Activated T-helper 17 cell treated with anti-CD3 and anti-CD28 coated beads, Interleukin-2, amount 50 U/mL, for 72 hours (primary cell): ENCODE measurements at regions not wholly inside any gene's neighbourhood (a gene's known extent, or its start where the extent isn't known, plus 50 kb on each side); places are given as distances from the start of the nearest gene placed in this dataset.
"Not testable (repeated sequence)": the region's sequence is repeated elsewhere in the genome, so short reads cannot be mapped to it uniquely, and the experiment has no call there.

ENCODE experiments used
- ATAC-seq: fragments of 150-1000 bp; cut with Tn5 transposase; replicated peaks from 2 replicates; pipeline ENCODE4 v1.10.0; 2021; ENCODE audit warnings: mild to moderate bottlenecking, moderate library complexity
- H3K27ac Mint-ChIP-seq: one replicate; pipeline ENCODE4 v1.8.0; 2022; ENCODE audit warnings: mixed read lengths
- H3K27me3 Mint-ChIP-seq: one replicate; pipeline ENCODE4 v1.8.0; 2022; ENCODE audit warnings: mixed read lengths
- H3K36me3 Mint-ChIP-seq: one replicate; pipeline ENCODE4 v1.8.0; 2022; ENCODE audit warnings: low read depth, mild to moderate bottlenecking, mixed read lengths
- H3K4me1 Mint-ChIP-seq: one replicate; pipeline ENCODE4 v1.8.0; 2022; ENCODE audit warnings: mixed read lengths
- H3K4me3 Mint-ChIP-seq: one replicate; pipeline ENCODE4 v1.8.0; 2022; ENCODE audit warnings: mild to moderate bottlenecking, mixed read lengths
- H3K9me3 Mint-ChIP-seq: one replicate; pipeline ENCODE4 v1.8.0; 2022; ENCODE audit warnings: mixed read lengths

- not testable (repeated sequence) for H3K4me1 Mint-ChIP-seq, H3K27ac Mint-ChIP-seq, H3K36me3 Mint-ChIP-seq, H3K27me3 Mint-ChIP-seq, H3K4me3 Mint-ChIP-seq, H3K9me3 Mint-ChIP-seq
- ATAC-seq, result peak; percentile 72
Observed at GRCh38 chr1:121092329-121092968, 91.7 kb downstream of the FAM72B start.

- H3K36me3 Mint-ChIP-seq, result not testable (repeated sequence)
Observed at GRCh38 chr1:121095014-121095413, 89.1 kb downstream of the FAM72B start.

GRCh38 chr1:121097127-121097866 is 86.8 kb downstream of the FAM72B start:
- H3K9me3 Mint-ChIP-seq, H3K4me1 Mint-ChIP-seq, H3K27ac Mint-ChIP-seq, H3K36me3 Mint-ChIP-seq, H3K27me3 Mint-ChIP-seq: not testable (repeated sequence)
- H3K4me3 Mint-ChIP-seq, result peak overlapping the region; percentile 44
- peak; percentile 92 for ATAC-seq

More at GRCh38 chr1:121095014-121095413, 89.1 kb downstream of the FAM72B start:
- H3K27me3 Mint-ChIP-seq, H3K9me3 Mint-ChIP-seq, H3K4me3 Mint-ChIP-seq, H3K4me1 Mint-ChIP-seq, ATAC-seq, H3K27ac Mint-ChIP-seq: not testable (repeated sequence)

DNA sequence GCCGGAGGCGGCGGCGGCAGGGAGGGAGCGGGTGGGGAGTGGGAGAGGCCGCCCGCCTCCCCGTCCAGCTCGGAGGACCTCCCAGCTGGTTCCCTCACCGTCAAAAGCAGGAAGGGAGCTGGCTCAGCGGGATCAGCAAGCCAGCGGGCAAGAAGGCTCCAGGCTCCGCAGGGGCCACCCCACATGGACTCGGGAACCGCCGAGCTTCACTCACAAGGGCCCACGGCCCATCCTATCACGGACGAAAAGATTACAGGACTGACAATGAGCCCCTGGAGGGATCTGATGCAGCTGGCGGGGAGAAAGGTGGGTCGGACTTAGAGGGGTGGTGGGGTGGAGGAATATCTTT is 86.3 kb downstream of the FAM72B start:
- not testable (repeated sequence) for H3K4me1 Mint-ChIP-seq, H3K9me3 Mint-ChIP-seq, ATAC-seq, H3K36me3 Mint-ChIP-seq, H3K4me3 Mint-ChIP-seq, H3K27ac Mint-ChIP-seq, H3K27me3 Mint-ChIP-seq

- H3K27me3 Mint-ChIP-seq, H3K9me3 Mint-ChIP-seq, H3K36me3 Mint-ChIP-seq, H3K4me1 Mint-ChIP-seq, H3K4me3 Mint-ChIP-seq, H3K27ac Mint-ChIP-seq, ATAC-seq: not testable (repeated sequence)
Observed at GRCh38 chr1:121109025-121109424, 75.1 kb downstream of the FAM72B start.

DNA sequence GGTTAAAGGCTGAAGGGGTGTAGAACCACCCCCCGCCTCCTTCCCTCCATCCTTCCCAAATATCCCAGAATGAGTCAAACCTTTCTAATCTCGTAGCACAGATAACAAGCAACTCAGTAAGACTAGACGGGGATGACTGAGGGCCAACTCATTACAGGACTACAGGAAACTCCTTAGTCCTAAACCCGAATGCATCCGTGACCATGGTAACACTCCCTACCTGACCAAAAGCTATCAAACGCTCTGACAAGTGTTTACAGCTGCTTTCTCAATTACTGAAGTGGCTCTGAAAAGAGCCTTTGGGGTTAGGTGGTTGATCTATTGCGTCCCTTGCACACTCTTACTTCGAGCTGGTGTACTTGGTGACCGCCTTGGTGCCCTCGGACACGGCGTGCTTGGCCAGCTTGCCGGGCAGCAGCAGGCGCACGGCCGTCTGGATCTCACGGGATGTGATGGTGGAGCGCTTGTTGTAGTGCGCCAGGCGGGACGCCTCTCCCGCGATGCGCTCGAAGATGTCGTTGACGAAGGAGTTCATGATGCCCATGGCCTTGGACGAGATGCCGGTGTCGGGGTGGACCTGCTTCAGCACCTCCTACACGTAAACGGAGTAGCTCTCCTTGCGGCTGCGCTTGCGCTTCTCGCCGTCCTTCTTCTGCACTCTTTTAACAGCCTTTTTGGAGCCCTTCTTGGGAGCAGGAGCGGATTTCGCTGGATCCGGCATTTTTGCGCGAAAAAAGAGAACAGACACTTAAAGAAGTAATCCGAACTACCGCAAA is 67.4 kb downstream of the FAM72B start:
- not testable (repeated sequence) for H3K27me3 Mint-ChIP-seq, H3K27ac Mint-ChIP-seq, H3K4me3 Mint-ChIP-seq, H3K9me3 Mint-ChIP-seq, H3K4me1 Mint-ChIP-seq, H3K36me3 Mint-ChIP-seq
- ATAC-seq, result peak; percentile 77

GRCh38 chr1:121117298-121117611 is 66.9 kb downstream of the FAM72B start:
- H3K9me3 Mint-ChIP-seq, H3K4me1 Mint-ChIP-seq, H3K27me3 Mint-ChIP-seq, H3K36me3 Mint-ChIP-seq, H3K27ac Mint-ChIP-seq, H3K4me3 Mint-ChIP-seq: not testable (repeated sequence)
- ATAC-seq, result peak; percentile 74

DNA sequence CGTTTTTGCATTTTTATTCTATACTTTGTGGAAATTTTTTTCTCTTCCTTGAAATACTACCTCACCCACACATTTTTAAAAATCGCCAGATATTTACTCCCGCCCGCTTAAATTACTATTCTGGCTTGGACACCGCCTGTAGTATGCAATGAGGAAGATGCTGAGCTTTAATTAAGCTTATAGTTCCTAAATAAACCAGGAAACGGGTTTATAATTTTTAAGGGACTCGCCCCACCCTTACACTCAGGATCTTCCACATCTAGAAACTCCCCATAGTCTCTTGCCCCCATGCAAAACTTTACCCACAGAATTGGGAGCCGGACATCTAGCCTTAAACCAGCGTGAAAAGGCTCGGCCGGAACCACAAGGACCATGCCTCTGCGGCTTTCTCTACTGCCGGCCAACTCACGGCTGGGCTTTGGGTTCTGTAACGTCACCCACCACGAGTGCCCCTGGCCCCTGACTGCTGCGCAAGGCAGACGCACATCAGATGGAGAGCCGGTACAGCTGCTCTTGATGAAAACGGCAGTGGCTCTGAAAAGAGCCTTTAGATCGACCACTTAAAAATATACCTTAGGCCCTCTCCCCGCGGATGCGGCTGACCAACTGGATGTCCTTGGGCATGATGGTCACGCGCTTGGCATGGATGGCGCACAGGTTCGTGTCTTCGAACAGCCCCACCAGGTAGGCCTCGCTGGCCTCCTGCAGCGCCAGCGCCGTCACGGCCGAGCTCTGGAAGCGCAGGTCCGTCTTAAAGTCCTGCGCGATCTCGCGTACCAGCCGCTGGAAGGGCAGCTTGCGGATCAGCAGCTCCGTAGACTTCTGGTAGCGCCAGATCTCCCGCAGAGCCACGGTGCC is 66.3 kb downstream of the FAM72B start:
- H3K4me1 Mint-ChIP-seq, H3K27ac Mint-ChIP-seq, ATAC-seq, H3K4me3 Mint-ChIP-seq, H3K9me3 Mint-ChIP-seq, H3K27me3 Mint-ChIP-seq, H3K36me3 Mint-ChIP-seq: not testable (repeated sequence)
